HepG2 (cell line): ENCODE measurements at regions not wholly inside any gene's neighbourhood (a gene's known extent, or its start where the extent isn't known, plus 50 kb on each side); places are given as distances from the start of the nearest gene placed in this dataset.

Experiments used
- CBX1 ChIP-seq: IDR thresholded peaks from one replicate; pipeline ENCODE4 v1.6.1; 2016; ENCODE audit warnings: antibody characterized with exemption, low read depth
- HMGXB3 ChIP-seq: sonication (generic); formaldehyde crosslinking; IDR thresholded peaks from 2 replicates; pipeline ENCODE4 v1.4.0; 2020; ENCODE audit warnings: missing genetic modification reagents, borderline replicate concordance
- KLF16 ChIP-seq, 2 experiments: sonication (generic) in 1 of 2; formaldehyde crosslinking in 1 of 2; IDR thresholded peaks; 2 replicates each; pipeline versions ENCODE4 v1.6.1 to v1.8.0; 2016 to 2023; ENCODE audit warnings: missing genetic modification reagents in 2 of 2, missing compliant biosample characterization in 1 of 2
- MYNN ChIP-seq: sonication (generic); formaldehyde crosslinking; IDR thresholded peaks from 2 replicates; pipeline ENCODE4 v1.4.0; 2020; ENCODE audit warnings: mild to moderate bottlenecking, low read depth, missing genetic modification reagents
- PCBP1 ChIP-seq: fragments of 200-400 bp; formaldehyde crosslinking; IDR thresholded peaks from 2 replicates; pipeline ENCODE4 v1.6.1; 2017; ENCODE audit warnings: mild to moderate bottlenecking, low read depth, low read length, borderline replicate concordance
- SRSF1 ChIP-seq: fragments of 200-400 bp; formaldehyde crosslinking; optimal IDR thresholded peaks from 2 replicates; pipeline ENCODE3; 2017; ENCODE audit warnings: mild to moderate bottlenecking, low read depth, low read length, moderate library complexity
- ZMAT5 ChIP-seq: sonication (generic); formaldehyde crosslinking; IDR thresholded peaks from 2 replicates; pipeline ENCODE4 v1.5.0; 2020; ENCODE audit warnings: mild to moderate bottlenecking, low read depth, missing genetic modification reagents, borderline replicate concordance
- ZNF124 ChIP-seq: sonication (generic); formaldehyde crosslinking; IDR thresholded peaks from 2 replicates; pipeline ENCODE4 v1.4.0; 2020; ENCODE audit warnings: missing genetic modification reagents
- ZNF350 ChIP-seq: sonication (generic); formaldehyde crosslinking; IDR thresholded peaks from 2 replicates; pipeline ENCODE4 v1.4.0; 2020; ENCODE audit warnings: mild to moderate bottlenecking, low read depth, missing genetic modification reagents, borderline replicate concordance
- ZNF430 ChIP-seq: sonication (generic); formaldehyde crosslinking; IDR thresholded peaks from 2 replicates; pipeline ENCODE4 v1.9.0; 2021; ENCODE audit warnings: mild to moderate bottlenecking, missing genetic modification reagents
- ZNF597 ChIP-seq: sonication (generic); formaldehyde crosslinking; IDR thresholded peaks from 2 replicates; pipeline ENCODE4 v1.5.0; 2020; ENCODE audit warnings: missing genetic modification reagents
- ZNF678 ChIP-seq: sonication (generic); formaldehyde crosslinking; IDR thresholded peaks from 2 replicates; pipeline ENCODE4 v1.4.0; 2020; ENCODE audit warnings: mild to moderate bottlenecking, missing genetic modification reagents
- ZNF737 ChIP-seq: sonication (generic); formaldehyde crosslinking; IDR thresholded peaks from 2 replicates; pipeline ENCODE4 v1.5.0; 2020; ENCODE audit warnings: missing genetic modification reagents, mild to moderate bottlenecking, borderline replicate concordance
- TF ChIP-seq, protein P1 (sequence below): sonication (generic); formaldehyde crosslinking; IDR thresholded peaks from 2 replicates; pipeline ENCODE4 v1.5.1; 2020; ENCODE audit warnings: missing genetic modification reagents, mild to moderate bottlenecking, borderline replicate concordance
- TF ChIP-seq, protein P2 (sequence below): sonication (generic); formaldehyde crosslinking; IDR thresholded peaks from 2 replicates; pipeline ENCODE4 v1.9.0; 2021; ENCODE audit warnings: mild to moderate bottlenecking, missing genetic modification reagents

DNA sequence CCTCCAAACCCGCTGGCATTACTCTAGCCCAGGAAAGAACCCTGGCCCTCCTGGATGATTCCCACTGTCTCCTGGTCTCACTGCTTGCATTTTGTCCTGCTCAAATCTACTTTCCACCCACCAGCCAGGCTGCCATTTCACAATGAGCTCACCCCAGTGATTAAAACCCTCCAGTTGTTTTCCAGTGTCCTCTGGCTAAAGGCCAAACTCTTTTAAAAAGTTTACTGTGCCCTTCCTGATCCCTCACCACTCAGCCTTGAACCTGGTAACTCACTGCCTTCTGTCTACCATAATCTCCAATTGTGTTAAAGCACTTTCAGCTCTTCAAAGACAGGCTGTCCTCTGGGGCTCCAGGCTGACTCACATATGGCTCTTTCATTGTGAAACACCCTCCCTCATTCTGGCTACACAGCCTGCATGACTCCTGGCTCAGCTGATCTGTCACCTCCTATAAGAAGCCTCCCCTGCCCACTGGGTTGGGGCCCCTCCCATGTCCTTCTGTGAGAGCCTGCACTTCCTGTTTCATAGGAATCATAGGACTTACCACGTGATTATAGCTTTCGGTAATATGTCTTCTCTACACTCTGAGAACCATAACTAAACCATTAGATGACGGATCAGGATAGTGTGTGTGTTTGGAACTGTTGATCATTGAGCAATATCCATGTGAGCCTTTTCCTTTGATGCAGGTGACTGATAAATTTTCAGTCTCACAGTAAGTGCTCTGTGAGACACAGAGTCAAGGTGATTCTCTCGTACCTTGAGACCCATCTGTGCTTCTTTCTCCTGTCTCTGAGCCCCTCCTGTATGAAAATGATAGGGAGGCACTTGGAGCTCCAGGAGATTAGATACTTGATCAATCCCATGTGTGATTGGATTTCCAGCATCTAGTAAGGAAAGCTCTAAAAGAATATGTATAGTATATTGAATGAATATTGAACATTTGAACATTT lies 590.8 kb upstream of the ID2 start (continued):
- no peak for TF ChIP-seq ZNF124 (CRISPR knock-in tag)
- TF ChIP-seq ZNF350, result peak; percentile 98
- TF ChIP-seq CBX1, result peak; percentile 82
- TF ChIP-seq ZMAT5, result no peak
- TF ChIP-seq ZNF737, result no peak
- TF ChIP-seq, protein P1, sequence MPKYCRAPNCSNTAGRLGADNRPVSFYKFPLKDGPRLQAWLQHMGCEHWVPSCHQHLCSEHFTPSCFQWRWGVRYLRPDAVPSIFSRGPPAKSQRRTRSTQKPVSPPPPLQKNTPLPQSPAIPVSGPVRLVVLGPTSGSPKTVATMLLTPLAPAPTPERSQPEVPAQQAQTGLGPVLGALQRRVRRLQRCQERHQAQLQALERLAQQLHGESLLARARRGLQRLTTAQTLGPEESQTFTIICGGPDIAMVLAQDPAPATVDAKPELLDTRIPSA (CRISPR knock-in tag), result no peak
- TF ChIP-seq ZNF430, result peak; percentile 54
- TF ChIP-seq HMGXB3 (CRISPR knock-in tag), result peak; percentile 91; the same call in 1 of the 2 replicates
- TF ChIP-seq ZNF597, result no peak
- TF ChIP-seq, protein P2, sequence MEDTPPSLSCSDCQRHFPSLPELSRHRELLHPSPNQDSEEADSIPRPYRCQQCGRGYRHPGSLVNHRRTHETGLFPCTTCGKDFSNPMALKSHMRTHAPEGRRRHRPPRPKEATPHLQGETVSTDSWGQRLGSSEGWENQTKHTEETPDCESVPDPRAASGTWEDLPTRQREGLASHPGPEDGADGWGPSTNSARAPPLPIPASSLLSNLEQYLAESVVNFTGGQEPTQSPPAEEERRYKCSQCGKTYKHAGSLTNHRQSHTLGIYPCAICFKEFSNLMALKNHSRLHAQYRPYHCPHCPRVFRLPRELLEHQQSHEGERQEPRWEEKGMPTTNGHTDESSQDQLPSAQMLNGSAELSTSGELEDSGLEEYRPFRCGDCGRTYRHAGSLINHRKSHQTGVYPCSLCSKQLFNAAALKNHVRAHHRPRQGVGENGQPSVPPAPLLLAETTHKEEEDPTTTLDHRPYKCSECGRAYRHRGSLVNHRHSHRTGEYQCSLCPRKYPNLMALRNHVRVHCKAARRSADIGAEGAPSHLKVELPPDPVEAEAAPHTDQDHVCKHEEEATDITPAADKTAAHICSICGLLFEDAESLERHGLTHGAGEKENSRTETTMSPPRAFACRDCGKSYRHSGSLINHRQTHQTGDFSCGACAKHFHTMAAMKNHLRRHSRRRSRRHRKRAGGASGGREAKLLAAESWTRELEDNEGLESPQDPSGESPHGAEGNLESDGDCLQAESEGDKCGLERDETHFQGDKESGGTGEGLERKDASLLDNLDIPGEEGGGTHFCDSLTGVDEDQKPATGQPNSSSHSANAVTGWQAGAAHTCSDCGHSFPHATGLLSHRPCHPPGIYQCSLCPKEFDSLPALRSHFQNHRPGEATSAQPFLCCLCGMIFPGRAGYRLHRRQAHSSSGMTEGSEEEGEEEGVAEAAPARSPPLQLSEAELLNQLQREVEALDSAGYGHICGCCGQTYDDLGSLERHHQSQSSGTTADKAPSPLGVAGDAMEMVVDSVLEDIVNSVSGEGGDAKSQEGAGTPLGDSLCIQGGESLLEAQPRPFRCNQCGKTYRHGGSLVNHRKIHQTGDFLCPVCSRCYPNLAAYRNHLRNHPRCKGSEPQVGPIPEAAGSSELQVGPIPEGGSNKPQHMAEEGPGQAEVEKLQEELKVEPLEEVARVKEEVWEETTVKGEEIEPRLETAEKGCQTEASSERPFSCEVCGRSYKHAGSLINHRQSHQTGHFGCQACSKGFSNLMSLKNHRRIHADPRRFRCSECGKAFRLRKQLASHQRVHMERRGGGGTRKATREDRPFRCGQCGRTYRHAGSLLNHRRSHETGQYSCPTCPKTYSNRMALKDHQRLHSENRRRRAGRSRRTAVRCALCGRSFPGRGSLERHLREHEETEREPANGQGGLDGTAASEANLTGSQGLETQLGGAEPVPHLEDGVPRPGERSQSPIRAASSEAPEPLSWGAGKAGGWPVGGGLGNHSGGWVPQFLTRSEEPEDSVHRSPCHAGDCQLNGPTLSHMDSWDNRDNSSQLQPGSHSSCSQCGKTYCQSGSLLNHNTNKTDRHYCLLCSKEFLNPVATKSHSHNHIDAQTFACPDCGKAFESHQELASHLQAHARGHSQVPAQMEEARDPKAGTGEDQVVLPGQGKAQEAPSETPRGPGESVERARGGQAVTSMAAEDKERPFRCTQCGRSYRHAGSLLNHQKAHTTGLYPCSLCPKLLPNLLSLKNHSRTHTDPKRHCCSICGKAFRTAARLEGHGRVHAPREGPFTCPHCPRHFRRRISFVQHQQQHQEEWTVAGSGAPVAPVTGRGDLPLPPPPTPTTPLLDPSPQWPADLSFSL (CRISPR knock-in tag), result no peak
- no peak for TF ChIP-seq SRSF1
- no peak for TF ChIP-seq ZNF678
- no peak for TF ChIP-seq PCBP1
- no peak for TF ChIP-seq MYNN (CRISPR knock-in tag)
- TF ChIP-seq KLF16 (CRISPR knock-in tag; IDR thresholded peaks at IDR 0.05), result peak in 1 of 2 experiments; percentile 74; a peak in 1 of 4 replicates
